H1 (cell line): ENCODE measurements at regions not wholly inside any gene's neighbourhood (a gene's known extent, or its start where the extent isn't known, plus 50 kb on each side); places are given as distances from the start of the nearest gene placed in this dataset.

Experiments
- CEBPB ChIP-seq: IDR thresholded peaks from 2 replicates; pipeline ENCODE4 v1.6.1; 2012; ENCODE audit warnings: low read depth, low read length
- CHD7 ChIP-seq: fragments of 300-600 bp; sonication (generic); IDR thresholded peaks from 2 replicates; pipeline ENCODE4 v1.7.1; 2012; ENCODE audit warnings: low read length, moderate library complexity, mild to moderate bottlenecking, inconsistent platforms; ENCODE audit not compliant: insufficient replicate concordance
- CTCF ChIP-seq, 3 experiments: IDR thresholded peaks; 1 replicate in 2 of 3; 2 replicates in 1 of 3; pipeline versions ENCODE4 v1.5.1 to v1.6.1; 2011; ENCODE audit warnings: low read length in 3 of 3, mild to moderate bottlenecking in 3 of 3, inconsistent platforms in 2 of 3, low read depth in 1 of 3, moderate library complexity in 1 of 3; ENCODE audit not compliant: insufficient read depth in 1 of 3; ENCODE audit errors: control extremely low read depth in 1 of 3
- EP300 ChIP-seq, 2 experiments: IDR thresholded peaks; 1 replicate in 1 of 2; 2 replicates in 1 of 2; pipeline ENCODE4 v1.6.1; 2011 to 2012; ENCODE audit warnings: low read depth in 2 of 2, low read length in 2 of 2, mild to moderate bottlenecking in 2 of 2, borderline replicate concordance in 1 of 2, inconsistent platforms in 1 of 2, moderate library complexity in 1 of 2
- EZH2 ChIP-seq: fragments of 200-600 bp; sonication (generic); IDR thresholded peaks from 2 replicates; pipeline ENCODE4 v1.7.1; 2012; ENCODE audit warnings: low read depth, mild to moderate bottlenecking, moderate library complexity, low read length, inconsistent platforms; ENCODE audit not compliant: severe bottlenecking
- GABPA ChIP-seq: IDR thresholded peaks from 2 replicates; pipeline ENCODE4 v1.6.1; 2011; ENCODE audit warnings: mild to moderate bottlenecking, low read length, moderate library complexity, borderline replicate concordance; ENCODE audit not compliant: insufficient read depth
- HDAC2 ChIP-seq, 2 experiments: fragments of 300-600 bp in 1 of 2; sonication (generic) in 1 of 2; IDR thresholded peaks; 2 replicates each; pipeline ENCODE4 v1.6.1; 2011 to 2012; ENCODE audit warnings: low read depth in 2 of 2, low read length in 2 of 2, mild to moderate bottlenecking in 2 of 2, moderate library complexity in 2 of 2, borderline replicate concordance in 1 of 2, inconsistent platforms in 1 of 2
- MAX ChIP-seq: IDR thresholded peaks from 2 replicates; pipeline ENCODE4 v1.6.1; 2012; ENCODE audit warnings: inconsistent platforms
- POLR2A ChIP-seq, 2 experiments: IDR thresholded peaks; 1 replicate in 1 of 2; 2 replicates in 1 of 2; pipeline ENCODE4 v1.6.1; 2011; ENCODE audit warnings: low read depth in 2 of 2, low read length in 2 of 2, mild to moderate bottlenecking in 2 of 2; ENCODE audit errors: control extremely low read depth in 1 of 2
- RFX5 ChIP-seq: IDR thresholded peaks from 2 replicates; pipeline ENCODE4 v1.6.1; 2011; ENCODE audit warnings: low read depth, low read length, improper control_type of control experiment, borderline replicate concordance
- SP1 ChIP-seq: IDR thresholded peaks from 2 replicates; pipeline ENCODE4 v1.6.1; 2011; ENCODE audit warnings: low read depth, low read length
- SUZ12 ChIP-seq: fragments of 200-600 bp; sonication (generic); IDR thresholded peaks from 2 replicates; pipeline ENCODE4 v1.6.1; 2012; ENCODE audit warnings: mild to moderate bottlenecking, inconsistent platforms, low read length, moderate library complexity, mixed read lengths
- TAF1 ChIP-seq: IDR thresholded peaks from 2 replicates; pipeline ENCODE4 v1.6.1; 2011; ENCODE audit warnings: mild to moderate bottlenecking, low read depth, low read length
- ZNF274 ChIP-seq: IDR thresholded peaks from 2 replicates; pipeline ENCODE4 v1.7.0; 2012; ENCODE audit warnings: low read length, borderline replicate concordance; ENCODE audit errors: extremely low read depth

GRCh38 chr20:54822386-54822785 is 347.0 kb downstream of the DOK5 start:
- TF ChIP-seq EP300 (IDR thresholded peaks at IDR 0.05; ENCODE audit: borderline replicate concordance in 1 of 2, low read depth in 2 of 2, low read length in 2 of 2) (no peak), POLR2A (IDR thresholded peaks at IDR 0.05; ENCODE audit: control extremely low read depth in 1 of 2, low read depth in 2 of 2, low read length in 2 of 2) (no peak), ZNF274 (no peak), CTCF (IDR thresholded peaks at IDR 0.05; ENCODE audit: control extremely low read depth in 1 of 3, insufficient read depth in 1 of 3, low read depth in 1 of 3, low read length in 3 of 3) (no peak), HDAC2 (IDR thresholded peaks at IDR 0.05; ENCODE audit: borderline replicate concordance in 1 of 2, low read depth in 2 of 2, low read length in 2 of 2) (no peak), MAX (no peak), CEBPB (no peak), SUZ12 (no peak), SP1 (no peak), TAF1 (no peak), RFX5 (no peak), CHD7 (no peak), EZH2 (no peak), GABPA (no peak)
